Fibroblast of skin of abdomen (primary cell): ENCODE measurements at regions not wholly inside any gene's neighbourhood (a gene's known extent, or its start where the extent isn't known, plus 50 kb on each side); places are given as distances from the start of the nearest gene placed in this dataset.

ENCODE experiments used
- DNase-seq: peaks from one replicate; pipeline ENCODE4 v3.0.0-alpha.2; 2013

DNA sequence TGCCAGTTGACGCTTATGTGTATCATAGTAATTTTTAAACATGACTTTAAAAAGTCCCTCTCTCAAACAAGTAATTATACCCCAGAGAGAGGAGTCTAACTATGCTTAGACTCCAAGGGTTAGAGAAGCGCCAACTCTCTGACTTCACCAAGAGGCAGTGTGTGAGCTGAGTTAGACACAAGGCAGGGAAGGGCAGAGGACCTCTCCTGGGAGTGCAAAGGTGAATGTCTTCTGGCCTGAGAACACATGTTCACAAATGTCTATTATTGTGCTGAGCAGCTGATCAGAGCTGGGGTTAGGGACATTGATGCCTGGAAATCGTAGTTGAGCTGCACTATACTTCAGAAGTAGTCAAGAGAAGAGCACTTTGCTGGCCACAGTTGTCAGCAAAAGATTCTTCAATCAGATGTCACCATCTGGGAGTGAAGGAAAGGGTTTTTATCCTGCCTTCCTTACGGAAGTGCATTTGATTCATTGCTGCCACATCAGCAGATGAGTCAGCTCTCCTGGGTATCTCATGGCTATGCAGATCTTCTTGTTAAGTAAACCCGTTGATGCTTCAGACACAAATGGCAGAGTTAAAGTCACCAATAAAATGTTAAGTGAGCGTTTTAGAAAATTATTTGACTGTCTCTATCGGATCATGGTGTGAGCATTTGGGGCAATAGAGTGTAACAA, 283.2 kb upstream of the ARGLU1 start:
- peak; percentile 42 for DNase-seq

DNA sequence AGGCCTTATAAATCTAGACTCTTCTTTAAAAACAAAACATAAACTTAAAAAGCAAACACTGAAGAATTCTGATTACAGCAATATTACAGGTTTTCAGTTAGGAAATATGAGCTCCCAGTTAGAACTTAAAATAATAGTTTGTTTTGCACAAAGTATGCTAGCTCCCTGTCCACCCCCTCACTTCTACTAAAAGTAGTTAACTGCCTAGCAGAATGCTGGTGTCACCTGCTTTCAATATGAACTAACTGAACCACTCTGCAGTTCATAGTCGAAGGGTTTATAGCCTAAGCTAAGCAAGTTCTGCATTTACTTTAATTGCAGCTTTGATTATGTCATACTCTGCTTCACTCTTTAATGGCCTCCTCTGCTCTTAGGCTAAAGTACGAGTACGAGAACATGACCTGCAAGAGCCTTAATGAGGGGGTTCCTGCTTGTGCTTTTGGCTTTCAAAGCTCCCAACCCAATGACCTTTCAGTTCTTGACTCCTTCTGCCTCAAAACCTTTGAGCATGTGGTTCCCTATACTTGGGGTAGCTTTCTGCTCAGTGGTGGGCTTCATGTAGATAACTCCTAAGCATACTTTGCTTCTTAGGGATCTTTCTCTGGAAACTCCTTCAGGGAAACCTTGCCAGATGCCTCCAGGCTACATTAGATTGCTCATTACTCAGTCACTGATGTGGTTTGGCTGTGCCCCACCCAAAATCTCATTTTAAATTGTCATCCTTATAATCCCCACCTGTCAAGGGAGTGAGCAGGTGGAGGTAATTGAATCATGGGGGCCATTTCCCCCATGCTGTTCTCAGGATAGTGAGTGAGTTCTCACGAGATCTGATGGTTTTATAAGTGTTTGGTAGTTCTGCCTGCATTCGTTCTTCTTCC, 278.9 kb upstream of the ARGLU1 start:
- DNase-seq, result no peak

- DNase-seq, result no peak
Measured at GRCh38 chr13:106836186-106836802, 268.4 kb upstream of the ARGLU1 start.

DNA sequence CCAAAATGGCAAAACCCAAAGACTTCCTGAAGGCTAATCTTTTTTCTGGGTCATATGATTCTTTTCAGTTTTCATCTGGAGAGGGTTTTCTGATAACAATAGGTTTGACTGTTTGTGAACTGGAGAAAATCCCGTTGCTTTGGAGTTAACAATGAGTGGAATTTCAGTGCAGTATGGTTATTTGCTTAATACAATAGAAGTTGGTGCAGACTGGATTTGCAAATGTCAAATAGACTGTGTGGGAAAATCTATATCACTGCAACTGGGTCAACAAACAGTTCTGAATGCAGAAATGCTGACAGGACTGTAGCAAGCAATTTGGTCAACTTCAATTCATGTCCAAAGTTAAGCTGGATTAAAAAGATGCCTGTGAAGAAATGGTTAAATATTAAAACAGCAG, 267.5 kb upstream of the ARGLU1 start:
- no peak for DNase-seq

GRCh38 chr13:106821979-106822378, 254.0 kb upstream of the ARGLU1 start:
- no peak for DNase-seq

GRCh38 chr13:106819413-106820180, 251.7 kb upstream of the ARGLU1 start:
- DNase-seq, result no peak

- no peak for DNase-seq
Measured at GRCh38 chr13:106818971-106819370, 251.0 kb upstream of the ARGLU1 start.

DNA sequence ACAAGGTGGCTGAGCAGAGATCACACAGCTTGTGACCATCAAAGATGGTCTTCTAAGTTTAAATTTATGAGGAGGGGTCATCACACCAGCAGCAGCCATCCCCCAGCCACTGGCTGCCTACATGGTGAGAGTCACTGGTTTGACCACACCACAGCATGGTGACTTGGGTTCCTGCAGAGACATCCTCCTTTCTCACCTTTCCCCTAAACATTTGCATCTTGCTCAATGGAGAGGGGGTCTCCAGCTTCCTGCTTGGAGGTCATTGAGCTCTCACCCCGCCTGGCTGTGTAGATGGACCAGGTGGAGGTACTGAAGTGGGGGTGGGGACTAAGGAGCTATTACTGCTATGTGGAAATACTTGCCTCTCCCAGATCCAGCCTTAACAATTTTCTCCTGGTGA, 247.6 kb upstream of the ARGLU1 start:
- DNase-seq, result no peak

GRCh38 chr13:106814463-106814862, 246.5 kb upstream of the ARGLU1 start:
- no peak for DNase-seq

DNA sequence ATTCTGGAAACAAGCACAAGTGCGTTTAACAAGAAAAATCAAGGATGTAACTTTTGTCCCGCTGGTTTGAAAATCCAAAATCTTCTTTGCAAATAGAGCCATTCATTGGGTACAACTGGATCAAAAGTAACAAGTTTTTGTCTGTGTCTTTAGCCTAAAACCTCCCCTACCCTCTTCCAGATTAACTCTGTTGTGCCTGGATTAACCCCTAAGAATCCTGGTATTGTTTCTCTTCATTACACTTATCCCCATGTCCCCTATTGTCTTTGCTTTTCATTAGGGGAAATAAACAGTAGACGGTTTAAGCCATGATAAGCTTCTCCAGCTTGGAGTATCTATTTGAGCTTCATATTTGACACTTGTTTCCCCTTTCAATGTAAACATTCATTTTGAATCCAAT, 242.1 kb upstream of the ARGLU1 start:
- DNase-seq, result no peak

DNA sequence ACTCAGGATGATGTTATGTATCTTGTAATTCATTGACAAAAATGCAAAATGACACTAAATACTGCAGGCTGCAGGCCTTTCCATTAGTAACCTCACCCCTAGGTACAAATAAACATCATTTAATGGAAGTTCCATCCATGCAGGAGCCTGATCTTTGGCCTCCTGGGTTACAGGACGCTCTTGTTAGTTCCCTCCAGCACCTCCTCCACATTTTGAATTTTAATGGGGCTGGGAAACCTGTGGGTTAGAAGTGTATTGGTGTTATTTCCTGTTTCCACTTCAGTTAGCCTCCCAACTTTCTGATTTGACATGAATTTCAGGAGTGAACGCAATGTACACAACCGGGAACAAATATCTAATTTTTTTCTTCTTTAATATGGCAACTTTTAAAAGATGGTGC, 237.1 kb upstream of the ARGLU1 start:
- DNase-seq, result no peak

DNA sequence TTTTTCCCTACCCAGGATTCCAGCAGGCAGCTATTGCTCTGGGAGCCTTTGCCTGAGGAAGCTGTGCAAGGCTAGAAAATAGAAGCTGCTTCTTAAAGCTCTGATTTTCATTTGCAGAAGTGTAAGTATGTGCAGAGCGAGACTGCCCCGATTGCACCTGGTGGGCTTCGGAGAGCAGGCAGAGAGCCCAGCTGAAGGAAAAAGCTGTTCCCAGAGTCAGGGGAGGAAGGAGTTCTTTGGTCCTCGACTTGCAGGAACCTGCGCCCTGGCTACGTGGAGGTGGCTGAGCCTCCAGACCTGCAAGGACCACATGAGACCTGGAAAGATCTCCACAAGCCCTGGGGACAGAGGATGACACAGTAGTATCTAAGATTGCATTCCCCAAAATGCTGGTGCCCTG, 235.0 kb upstream of the ARGLU1 start:
- no peak for DNase-seq

GRCh38 chr13:106799781-106800335, 231.9 kb upstream of the ARGLU1 start:
- no peak for DNase-seq

- DNase-seq, result no peak
Measured at GRCh38 chr13:106797081-106797640, 229.2 kb upstream of the ARGLU1 start.

DNA sequence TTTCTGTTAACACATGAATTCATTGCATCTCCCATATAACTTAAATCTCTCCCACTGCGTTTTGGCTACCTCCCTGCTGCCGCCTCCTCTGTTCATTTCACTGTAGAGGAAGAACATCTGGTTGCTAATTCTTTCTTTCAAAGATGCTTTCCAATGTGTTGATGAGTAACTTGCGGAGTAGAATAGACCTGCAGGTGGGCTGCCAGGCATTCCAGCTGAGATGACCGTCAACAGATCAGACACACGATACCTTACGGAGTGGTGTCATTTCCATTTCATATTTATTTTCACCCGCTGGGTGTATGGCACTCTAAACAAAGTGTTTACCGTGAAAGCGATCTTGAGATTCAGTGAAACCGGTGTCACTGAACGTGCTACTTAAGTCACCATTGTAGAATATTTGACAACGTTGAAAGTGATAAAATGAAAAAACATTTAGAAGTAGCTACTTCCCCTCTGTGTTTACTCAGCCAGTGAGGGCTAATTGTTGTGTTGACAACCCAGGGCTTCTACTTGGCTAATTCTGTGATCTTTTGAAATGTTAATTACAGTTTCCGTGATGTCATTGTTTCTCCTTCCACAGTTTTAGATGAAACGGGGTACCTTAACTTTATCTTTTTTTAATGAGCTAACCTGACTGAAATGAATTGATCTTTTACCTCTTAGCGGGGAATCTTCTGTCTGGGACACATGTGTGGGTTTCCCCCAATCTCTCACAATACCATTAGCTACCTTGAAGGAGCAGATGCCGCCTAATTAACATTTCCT, 228.5 kb upstream of the ARGLU1 start:
- DNase-seq, result no peak

- no peak for DNase-seq
Measured at GRCh38 chr13:106795847-106796246, 227.9 kb upstream of the ARGLU1 start.

- DNase-seq, result no peak
Measured at GRCh38 chr13:106794117-106794516, 226.2 kb upstream of the ARGLU1 start.

DNA sequence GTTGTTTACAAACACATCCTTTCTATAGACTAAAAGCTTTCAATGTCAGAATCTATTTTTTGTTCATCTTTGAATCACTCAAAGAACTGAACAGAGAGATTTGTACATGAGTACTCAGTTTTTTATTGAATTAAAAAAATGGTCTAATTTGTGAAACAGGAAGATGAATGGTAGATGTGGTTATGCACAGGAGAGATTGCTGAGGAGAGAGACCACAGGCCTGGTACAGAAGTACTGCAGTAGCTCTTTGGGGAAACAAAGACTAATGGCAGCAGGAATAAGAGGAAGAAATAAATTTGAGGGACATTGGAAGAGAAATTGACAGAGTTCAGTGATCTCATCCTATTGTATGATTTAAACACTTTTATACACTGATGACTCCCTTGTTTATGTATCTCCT, 222.0 kb upstream of the ARGLU1 start:
- DNase-seq, result no peak

- no peak for DNase-seq
Measured at GRCh38 chr13:106786006-106786563, 218.1 kb upstream of the ARGLU1 start.

DNA sequence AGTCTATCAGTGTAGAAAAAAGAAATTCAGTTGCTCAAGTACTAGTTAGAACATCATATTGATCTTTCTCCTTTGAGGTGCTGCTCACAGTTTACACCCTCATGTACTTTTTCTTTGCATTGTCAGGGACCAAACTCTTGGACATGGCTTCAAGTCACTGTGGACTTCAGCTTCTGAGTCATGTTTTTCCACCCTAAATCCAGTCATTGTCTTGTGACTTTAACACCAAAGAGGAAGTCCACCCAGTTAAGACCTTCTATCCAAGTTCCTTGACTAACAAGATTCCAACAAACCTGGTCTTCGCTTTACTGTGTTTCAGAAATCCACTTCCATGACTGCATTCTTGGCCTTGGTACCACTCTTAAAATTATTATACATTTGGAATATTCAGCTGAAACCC, 206.7 kb upstream of the ARGLU1 start:
- no peak for DNase-seq

DNA sequence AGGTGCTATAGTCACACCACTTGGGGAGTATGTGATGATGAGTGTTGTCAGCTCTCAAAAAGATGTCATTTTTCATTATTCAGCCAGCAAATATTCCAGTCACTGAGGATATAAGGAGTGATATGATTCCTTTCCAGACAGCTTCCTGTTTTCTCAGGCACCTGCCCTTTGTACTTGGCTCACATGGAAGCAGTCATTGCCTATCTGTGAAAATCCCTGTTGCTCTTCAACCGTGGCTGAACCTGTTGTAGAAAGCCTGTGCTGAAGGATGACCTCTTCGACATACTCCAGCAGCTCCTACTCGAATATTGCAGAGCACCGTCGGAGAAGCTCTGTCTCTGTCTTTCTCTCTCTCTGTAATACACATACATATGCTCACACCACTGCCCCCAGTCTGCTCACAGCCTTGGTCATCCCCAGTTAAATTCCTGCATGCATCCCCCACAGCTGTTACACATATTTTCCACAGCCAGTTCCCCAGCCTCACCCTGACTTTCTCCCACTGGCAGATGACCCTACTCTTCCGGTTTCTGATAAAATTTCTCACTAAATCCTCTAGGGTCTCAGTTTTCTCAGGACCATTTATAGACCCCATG, 204.2 kb upstream of the ARGLU1 start:
- DNase-seq, result no peak
